ENCODE measurements at regions not wholly inside any gene's neighbourhood (a gene's known extent, or its start where the extent isn't known, plus 50 kb on each side); places are given as distances from the start of the nearest gene placed in this dataset.

DNA sequence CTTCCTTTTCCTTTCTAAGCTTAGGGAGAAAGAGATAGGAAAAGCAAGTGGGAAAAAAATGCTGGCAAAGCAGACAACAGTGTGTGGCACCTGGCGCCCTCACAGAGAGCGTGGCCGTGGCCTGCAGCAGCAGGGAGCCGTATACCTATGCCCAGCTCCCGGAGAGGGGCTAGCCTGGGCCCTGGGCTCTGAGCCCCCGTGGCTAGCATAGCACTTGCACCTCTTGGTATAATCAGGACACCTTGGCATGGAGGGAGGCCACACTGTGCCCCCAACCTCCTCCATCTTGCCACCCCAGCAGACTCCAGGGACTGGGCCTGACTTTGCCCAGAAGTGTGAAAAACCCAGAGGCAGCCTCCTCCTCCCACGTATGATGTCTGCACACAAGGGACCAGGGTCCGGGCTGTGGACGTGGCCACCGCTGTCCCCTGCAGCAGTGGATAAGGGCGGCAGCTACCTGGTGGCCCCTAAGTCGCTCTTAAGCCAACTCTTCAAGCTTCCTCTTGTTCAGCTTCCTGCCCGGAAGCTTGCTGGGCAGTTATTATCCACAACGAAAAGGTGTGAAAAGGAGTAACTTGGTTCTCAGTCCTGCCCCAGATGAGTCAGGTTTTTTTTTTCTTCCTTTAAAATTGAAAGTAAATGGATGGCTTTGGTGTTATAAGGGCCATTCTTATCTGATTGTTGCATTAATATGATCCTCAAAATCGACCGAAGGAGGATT lies 249.1 kb upstream of the PITRM1 start:
- no peak for TF ChIP-seq POLR2A (IDR thresholded peaks at IDR 0.05)
- TF ChIP-seq, protein P1, sequence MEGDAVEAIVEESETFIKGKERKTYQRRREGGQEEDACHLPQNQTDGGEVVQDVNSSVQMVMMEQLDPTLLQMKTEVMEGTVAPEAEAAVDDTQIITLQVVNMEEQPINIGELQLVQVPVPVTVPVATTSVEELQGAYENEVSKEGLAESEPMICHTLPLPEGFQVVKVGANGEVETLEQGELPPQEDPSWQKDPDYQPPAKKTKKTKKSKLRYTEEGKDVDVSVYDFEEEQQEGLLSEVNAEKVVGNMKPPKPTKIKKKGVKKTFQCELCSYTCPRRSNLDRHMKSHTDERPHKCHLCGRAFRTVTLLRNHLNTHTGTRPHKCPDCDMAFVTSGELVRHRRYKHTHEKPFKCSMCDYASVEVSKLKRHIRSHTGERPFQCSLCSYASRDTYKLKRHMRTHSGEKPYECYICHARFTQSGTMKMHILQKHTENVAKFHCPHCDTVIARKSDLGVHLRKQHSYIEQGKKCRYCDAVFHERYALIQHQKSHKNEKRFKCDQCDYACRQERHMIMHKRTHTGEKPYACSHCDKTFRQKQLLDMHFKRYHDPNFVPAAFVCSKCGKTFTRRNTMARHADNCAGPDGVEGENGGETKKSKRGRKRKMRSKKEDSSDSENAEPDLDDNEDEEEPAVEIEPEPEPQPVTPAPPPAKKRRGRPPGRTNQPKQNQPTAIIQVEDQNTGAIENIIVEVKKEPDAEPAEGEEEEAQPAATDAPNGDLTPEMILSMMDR (IDR thresholded peaks at IDR 0.05): no peak

Measured in right lobe of liver (tissue), 4 donors.